H9 (cell line): ENCODE measurements at regions not wholly inside any gene's neighbourhood (a gene's known extent, or its start where the extent isn't known, plus 50 kb on each side); places are given as distances from the start of the nearest gene placed in this dataset.

Source experiments
- DNase-seq: peaks from one replicate; pipeline ENCODE4 v3.0.0-alpha.2; 2017
- H2AFZ ChIP-seq: one replicate; pipeline ENCODE4 v1.6.1; 2013; ENCODE audit warnings: mild to moderate bottlenecking, low read length, control low read depth, moderate library complexity
- H2AK5ac ChIP-seq: 2 replicates; pipeline ENCODE4 v1.6.1; 2013; ENCODE audit warnings: low read length, control low read depth, mixed read lengths; ENCODE audit not compliant: insufficient read length
- H2BK120ac ChIP-seq: one replicate; pipeline ENCODE4 v1.6.1; 2013; ENCODE audit warnings: low read depth, mild to moderate bottlenecking, low read length, control low read depth, inconsistent platforms; ENCODE audit not compliant: poor library complexity, severe bottlenecking
- H2BK12ac ChIP-seq: 2 replicates; pipeline ENCODE4 v1.6.1; 2013; ENCODE audit warnings: low read length, control low read depth, mixed read lengths, low read depth; ENCODE audit not compliant: insufficient read length
- H2BK15ac ChIP-seq: 2 replicates; pipeline ENCODE4 v1.6.1; 2013; ENCODE audit warnings: low read depth, low read length, control low read depth
- H2BK20ac ChIP-seq: one replicate; pipeline ENCODE4 v1.6.1; 2013; ENCODE audit warnings: low read depth, mild to moderate bottlenecking, low read length, control low read depth, inconsistent platforms; ENCODE audit not compliant: poor library complexity, severe bottlenecking
- H2BK5ac ChIP-seq: 2 replicates; pipeline ENCODE4 v1.6.1; 2013; ENCODE audit warnings: low read length, control low read depth, mixed read lengths; ENCODE audit not compliant: insufficient read length
- H3K14ac ChIP-seq: 2 replicates; pipeline ENCODE4 v1.6.1; 2013; ENCODE audit warnings: low read length, control low read depth; ENCODE audit not compliant: insufficient read depth
- H3K18ac ChIP-seq: 2 replicates; pipeline ENCODE4 v1.6.1; 2013; ENCODE audit warnings: low read depth, mild to moderate bottlenecking, mixed read lengths, low read length, control low read depth; ENCODE audit not compliant: insufficient read length
- H3K23ac ChIP-seq: 2 replicates; pipeline ENCODE4 v1.6.1; 2013; ENCODE audit warnings: low read length, control low read depth, mixed read lengths, low read depth; ENCODE audit not compliant: insufficient read length
- H3K23me2 ChIP-seq: 2 replicates; pipeline ENCODE4 v1.6.1; 2013; ENCODE audit warnings: low read depth, mild to moderate bottlenecking, mixed read lengths, low read length, control low read depth; ENCODE audit not compliant: insufficient read length, poor library complexity, severe bottlenecking
- H3K27ac ChIP-seq: 2 replicates; pipeline ENCODE4 v1.5.1; 2013; ENCODE audit warnings: low read length, control low read depth, mixed read lengths, low read depth; ENCODE audit not compliant: insufficient read length
- H3K27me3 ChIP-seq: 2 replicates; pipeline ENCODE4 v1.6.1; 2013; ENCODE audit warnings: low read length, control low read depth, inconsistent platforms; ENCODE audit not compliant: insufficient read depth
- H3K4ac ChIP-seq: 2 replicates; pipeline ENCODE4 v1.6.1; 2013; ENCODE audit warnings: low read depth, mild to moderate bottlenecking, control low read depth, inconsistent platforms, low read length, moderate library complexity
- H3K4me1 ChIP-seq: 2 replicates; pipeline ENCODE4 v1.6.1; 2013; ENCODE audit warnings: low read length, control low read depth, inconsistent platforms; ENCODE audit not compliant: insufficient read depth
- H3K4me2 ChIP-seq: 2 replicates; pipeline ENCODE4 v1.6.1; 2013; ENCODE audit warnings: low read length, control low read depth, mixed read lengths; ENCODE audit not compliant: insufficient read length, insufficient read depth
- H3K56ac ChIP-seq: 2 replicates; pipeline ENCODE4 v1.6.1; 2013; ENCODE audit warnings: low read depth, mild to moderate bottlenecking, mixed read lengths, low read length, control low read depth; ENCODE audit not compliant: insufficient read length
- H3K79me1 ChIP-seq: 2 replicates; pipeline ENCODE4 v1.6.1; 2013; ENCODE audit warnings: low read depth, mild to moderate bottlenecking, moderate library complexity, low read length, control low read depth, inconsistent platforms; ENCODE audit not compliant: insufficient read depth, poor library complexity, severe bottlenecking
- H3K79me2 ChIP-seq: 2 replicates; pipeline ENCODE4 v1.6.1; 2013; ENCODE audit warnings: low read length, control low read depth, inconsistent platforms; ENCODE audit not compliant: insufficient read depth
- H3K9ac ChIP-seq: 2 replicates; pipeline ENCODE4 v1.6.1; 2013; ENCODE audit warnings: low read length, control low read depth, mixed read lengths; ENCODE audit not compliant: insufficient read length; ENCODE audit errors: extremely low read depth
- H3K9me3 ChIP-seq: one replicate; pipeline ENCODE4 v1.6.1; 2013; ENCODE audit warnings: low read depth, low read length, inconsistent platforms; ENCODE audit not compliant: control insufficient read depth
- H3T11ph ChIP-seq: one replicate; pipeline ENCODE4 v1.6.1; 2013; ENCODE audit warnings: mild to moderate bottlenecking, low read length, control low read depth, inconsistent platforms
- H4K20me1 ChIP-seq: one replicate; pipeline ENCODE4 v1.6.1; 2013; ENCODE audit not compliant: control insufficient read depth, insufficient read length, insufficient read depth
- H4K5ac ChIP-seq: 2 replicates; pipeline ENCODE4 v1.6.1; 2013; ENCODE audit warnings: low read depth, mild to moderate bottlenecking, mixed read lengths, low read length, control low read depth; ENCODE audit not compliant: insufficient read length
- H4K8ac ChIP-seq: replicated peaks from 2 replicates; pipeline ENCODE4 v1.6.1; 2013; ENCODE audit warnings: low read length, control low read depth, mixed read lengths, low read depth; ENCODE audit not compliant: insufficient read length
- H4K91ac ChIP-seq: 2 replicates; pipeline ENCODE4 v1.6.1; 2013; ENCODE audit warnings: low read depth, mild to moderate bottlenecking, moderate library complexity, mixed read lengths, low read length, control low read depth; ENCODE audit not compliant: insufficient read length
- H3K27ac Mint-ChIP-seq, 3 experiments: 2 replicates in 2 of 3; 3 replicates in 1 of 3; pipeline ENCODE4 v1.8.0; 2020 to 2021; ENCODE audit warnings: mixed read lengths in 3 of 3, mild to moderate bottlenecking in 1 of 3, moderate library complexity in 1 of 3
- H3K27me3 Mint-ChIP-seq: 2 replicates; pipeline ENCODE4 v1.8.0; 2021; ENCODE audit warnings: low read depth, mild to moderate bottlenecking, moderate library complexity, mixed read lengths
- H3K36me3 Mint-ChIP-seq, 3 experiments: 2 replicates in 2 of 3; 3 replicates in 1 of 3; pipeline ENCODE4 v1.8.0; 2020 to 2021; ENCODE audit warnings: low read depth in 3 of 3, mixed read lengths in 3 of 3; ENCODE audit not compliant: insufficient read depth in 1 of 3
- H3K4me1 Mint-ChIP-seq, 2 experiments: 2 replicates each; pipeline ENCODE4 v1.8.0; 2020; ENCODE audit warnings: mixed read lengths in 2 of 2
- H3K4me3 Mint-ChIP-seq, 2 experiments: 2 replicates in 1 of 2; 3 replicates in 1 of 2; pipeline ENCODE4 v1.8.0; 2020 to 2021; ENCODE audit warnings: mild to moderate bottlenecking in 2 of 2, mixed read lengths in 2 of 2, moderate library complexity in 1 of 2
- H3K9me3 Mint-ChIP-seq, 2 experiments: 2 replicates in 1 of 2; 3 replicates in 1 of 2; pipeline ENCODE4 v1.8.0; 2020; ENCODE audit warnings: mild to moderate bottlenecking in 2 of 2, mixed read lengths in 2 of 2, moderate library complexity in 1 of 2
- CTCF ChIP-seq: fragments of 200-600 bp; sonication (generic); conservative IDR thresholded peaks from 3 replicates; pipeline ENCODE4 v1.8.0; 2021; ENCODE audit warnings: antibody characterized with exemption, mild to moderate bottlenecking
- WGBS: extraction: QIAGEN DNeasy Blood & Tissue Kit; methylation state at CpG from one replicate; pipeline ENCODE4 v1.1.7; 2013; ENCODE audit warnings: missing lambda C conversion rate, low lambda C conversion rate, mixed read lengths; ENCODE audit not compliant: insufficient read length; ENCODE audit errors: extremely low coverage; 5-methylcytosine and 5-hydroxymethylcytosine counted together

- no peak overlapping the region for H3K4me2 ChIP-seq
- no peak overlapping the region for H3K18ac ChIP-seq
- TF ChIP-seq CTCF: no peak
- H2BK120ac ChIP-seq: no peak overlapping the region
- no peak overlapping the region for H3K14ac ChIP-seq
- no peak overlapping the region for H3K9ac ChIP-seq
- no peak overlapping the region for H4K91ac ChIP-seq
- no peak overlapping the region for H3K56ac ChIP-seq
- no peaks in the 10 kb centered on the region for H4K20me1 ChIP-seq
- no peak overlapping the region for H3K4ac ChIP-seq
- Mint-ChIP-seq H3K36me3 (no peaks in the 10 kb centered on the region), H3K27me3 (no peaks in the 10 kb centered on the region), H3K4me3 (no peak overlapping the region), H3K9me3 (no peaks in the 10 kb centered on the region), H3K4me1 (no peaks in the 10 kb centered on the region), H3K27ac (no peak overlapping the region)
- H2BK20ac ChIP-seq: no peak overlapping the region
- no CpG with 5 or more reads among the region's 3 CpGs for WGBS
- no peak overlapping the region for H3K23ac ChIP-seq
- H3K9me3 ChIP-seq: no peaks in the 10 kb centered on the region
- H2AK5ac ChIP-seq: no peak overlapping the region
- H2BK12ac ChIP-seq: no peak overlapping the region
- H3K79me2 ChIP-seq: no peaks in the 10 kb centered on the region
- H3T11ph ChIP-seq: no peak overlapping the region
- no peak overlapping the region for H2AFZ ChIP-seq
- no peak overlapping the region for H3K27ac ChIP-seq
- no peak overlapping the region for H2BK5ac ChIP-seq
- H4K5ac ChIP-seq: no peak overlapping the region
- H3K23me2 ChIP-seq: no peaks in the 10 kb centered on the region
- no peak overlapping the region for H2BK15ac ChIP-seq
- no peak overlapping the region for H4K8ac ChIP-seq
- H3K4me1 ChIP-seq: no peaks in the 10 kb centered on the region
- DNase-seq: no peak
- no peaks in the 10 kb centered on the region for H3K79me1 ChIP-seq
- H3K27me3 ChIP-seq: no peaks in the 10 kb centered on the region
Observed at GRCh38 chr4:129369361-129370010, 273.5 kb downstream of the C4orf33 start.
